Stomach smooth muscle (tissue), 2 donors: ENCODE measurements at regions not wholly inside any gene's neighbourhood (a gene's known extent, or its start where the extent isn't known, plus 50 kb on each side); places are given as distances from the start of the nearest gene placed in this dataset.
"Not testable (repeated sequence)": the region's sequence is repeated elsewhere in the genome, so short reads cannot be mapped to it uniquely, and the experiment has no call there.

ENCODE experiments used
- H3K27ac ChIP-seq: one replicate; pipeline ENCODE4 v1.7.0; 2013; ENCODE audit warnings: mild to moderate bottlenecking, low read length, inconsistent platforms
- H3K27me3 ChIP-seq, 2 donors: one replicate each; pipeline ENCODE4 v1.7.0; 2013; ENCODE audit warnings: low read length in 2 of 2; ENCODE audit not compliant: insufficient read depth in 2 of 2, control insufficient read depth in 1 of 2
- H3K36me3 ChIP-seq, 2 donors: one replicate each; pipeline ENCODE4 v1.7.0; 2013; ENCODE audit warnings: low read length in 2 of 2; ENCODE audit not compliant: control insufficient read depth in 2 of 2, insufficient read depth in 2 of 2
- H3K4me1 ChIP-seq: one replicate; pipeline ENCODE4 v1.7.0; 2013; ENCODE audit warnings: low read length; ENCODE audit not compliant: control insufficient read depth, insufficient read depth
- H3K4me3 ChIP-seq, 2 donors: one replicate each; pipeline ENCODE4 v1.7.0; 2013; ENCODE audit warnings: low read length in 2 of 2
- H3K9ac ChIP-seq, 2 donors: one replicate each; pipeline ENCODE4 v1.7.0; 2013; ENCODE audit warnings: low read length in 2 of 2, mild to moderate bottlenecking in 1 of 2
- H3K9me3 ChIP-seq, 2 donors: one replicate each; pipeline ENCODE4 v1.7.0; 2013; ENCODE audit warnings: low read length in 2 of 2; ENCODE audit not compliant: control insufficient read depth in 2 of 2
- donor health status: healthy.
- donor health status: Pancreatic carcinoma.

DNA sequence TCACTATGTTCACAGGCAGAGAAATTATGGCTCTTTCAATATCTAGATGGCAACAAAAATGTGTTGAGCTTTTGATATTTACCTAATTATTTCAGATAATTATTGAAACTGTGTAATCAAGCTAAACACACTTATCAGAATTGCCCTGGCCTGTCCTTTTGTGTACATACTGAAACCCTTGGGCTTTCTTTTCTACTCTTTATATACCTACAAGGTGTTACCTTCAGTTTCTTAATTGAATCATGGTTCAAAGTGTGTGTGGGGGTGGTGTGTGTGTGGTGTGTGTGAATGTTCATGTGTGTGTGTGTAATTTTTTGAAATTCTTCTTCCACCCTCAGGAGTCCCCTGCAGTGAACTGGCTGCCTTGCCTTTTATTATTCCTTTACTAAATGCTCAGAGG lies 506.8 kb upstream of the SOX9 start:
- no peak overlapping the region for H3K9ac ChIP-seq
- H3K36me3 ChIP-seq: no peaks in the 10 kb centered on the region
- no peak overlapping the region for H3K27ac ChIP-seq
- no peaks in the 10 kb centered on the region for H3K27me3 ChIP-seq
- peaks cover 0 to 5% of the 10 kb centered on the region in 2 donors for H3K9me3 ChIP-seq
- H3K4me3 ChIP-seq: no peak overlapping the region
- H3K4me1 ChIP-seq: no peaks in the 10 kb centered on the region

DNA sequence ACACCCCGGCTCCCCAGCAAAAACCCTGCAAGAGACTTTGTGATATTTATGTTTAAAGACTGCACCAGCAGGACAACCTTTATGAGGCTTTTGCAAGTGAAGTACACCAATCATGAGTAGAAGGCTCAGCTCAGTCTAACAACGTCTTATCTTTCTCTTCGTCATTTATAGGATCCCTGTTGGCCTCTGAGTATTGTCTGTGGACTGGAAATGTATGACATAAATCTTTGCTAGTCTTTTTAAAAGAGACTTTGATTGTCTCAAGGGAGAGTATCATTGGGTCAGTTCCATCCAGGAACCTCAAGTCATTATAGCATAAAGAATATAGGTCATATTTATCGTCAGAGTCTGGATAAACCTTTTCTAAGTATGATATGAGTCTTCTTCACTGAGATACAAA lies 505.0 kb upstream of the SOX9 start:
- Histone ChIP-seq H3K4me3 (no peak overlapping the region), H3K36me3 (no peaks in the 10 kb centered on the region), H3K9me3 (peaks cover 0 to 5% of the 10 kb centered on the region in 2 donors), H3K27me3 (no peaks in the 10 kb centered on the region), H3K27ac (no peak overlapping the region), H3K9ac (no peak overlapping the region), H3K4me1 (no peaks in the 10 kb centered on the region)

DNA sequence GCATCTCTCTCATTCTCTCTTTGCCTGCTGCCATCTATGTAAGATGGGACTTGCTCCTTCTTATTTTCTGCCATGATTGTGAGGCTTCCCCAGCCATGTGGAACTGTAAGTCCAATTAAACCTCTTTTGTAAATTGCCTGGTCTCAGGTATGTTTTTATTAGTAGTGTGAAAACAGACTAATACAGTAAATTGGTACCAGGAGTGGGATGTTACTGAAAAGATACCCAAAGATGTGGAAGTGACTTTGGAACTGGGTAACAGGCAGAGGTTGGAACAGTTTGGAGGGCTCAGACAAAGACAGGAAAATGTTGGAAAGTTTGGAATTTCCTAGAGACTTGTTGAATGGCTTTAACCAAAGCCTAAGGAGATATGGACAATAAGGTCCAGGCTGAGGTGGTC lies 503.1 kb upstream of the SOX9 start:
- H3K9ac ChIP-seq, H3K9me3 ChIP-seq, H3K4me3 ChIP-seq, H3K27ac ChIP-seq, H3K36me3 ChIP-seq, H3K4me1 ChIP-seq, H3K27me3 ChIP-seq: not testable (repeated sequence)

DNA sequence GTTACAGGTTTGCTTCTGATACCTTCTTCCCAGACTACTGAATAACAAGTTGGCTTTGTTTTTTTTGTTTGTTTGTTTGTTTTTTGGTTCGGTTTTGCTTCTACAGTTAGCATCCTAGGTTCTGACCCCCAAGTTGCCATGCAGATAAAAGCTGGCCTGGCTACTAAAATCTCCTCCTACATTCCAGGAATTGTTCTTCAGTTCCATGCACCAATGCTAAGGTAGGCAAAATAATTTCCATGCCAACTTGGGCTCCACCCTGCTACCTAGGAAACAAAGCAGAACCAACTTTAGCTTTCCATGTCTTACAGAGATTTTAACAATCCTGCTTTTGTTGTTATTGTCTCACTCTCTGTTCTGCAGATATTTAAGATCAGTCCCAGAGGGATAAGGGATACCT lies 495.5 kb upstream of the SOX9 start:
- Histone ChIP-seq H3K4me1 (no peaks in the 10 kb centered on the region), H3K27ac (no peak overlapping the region), H3K9me3 (no peaks in the 10 kb centered on the region), H3K4me3 (no peak overlapping the region), H3K27me3 (no peaks in the 10 kb centered on the region), H3K9ac (no peak overlapping the region), H3K36me3 (no peaks in the 10 kb centered on the region)

DNA sequence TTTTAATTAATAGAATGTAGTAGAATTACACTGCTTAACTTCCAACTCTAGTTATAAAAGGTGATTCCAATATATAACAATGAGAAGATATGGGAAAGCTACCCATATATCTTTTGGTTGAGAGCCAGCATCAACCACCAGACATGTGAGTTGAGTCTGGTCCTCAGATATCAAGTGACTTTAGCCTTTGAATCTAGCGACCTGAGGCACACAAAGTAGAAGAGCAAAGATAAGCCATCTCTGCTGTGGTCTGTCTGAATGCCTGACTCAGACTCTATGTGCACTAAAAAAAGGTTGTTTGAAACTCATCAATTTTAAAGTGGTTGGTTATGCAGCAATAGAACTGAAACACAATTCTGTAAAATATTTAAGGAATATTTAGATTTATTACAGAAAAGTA lies 492.5 kb upstream of the SOX9 start:
- no peaks in the 10 kb centered on the region for H3K4me1 ChIP-seq
- H3K9ac ChIP-seq: no peak overlapping the region
- no peaks in the 10 kb centered on the region for H3K9me3 ChIP-seq
- no peaks in the 10 kb centered on the region for H3K36me3 ChIP-seq
- H3K4me3 ChIP-seq: no peak overlapping the region
- no peaks in the 10 kb centered on the region for H3K27me3 ChIP-seq
- no peak overlapping the region for H3K27ac ChIP-seq

DNA sequence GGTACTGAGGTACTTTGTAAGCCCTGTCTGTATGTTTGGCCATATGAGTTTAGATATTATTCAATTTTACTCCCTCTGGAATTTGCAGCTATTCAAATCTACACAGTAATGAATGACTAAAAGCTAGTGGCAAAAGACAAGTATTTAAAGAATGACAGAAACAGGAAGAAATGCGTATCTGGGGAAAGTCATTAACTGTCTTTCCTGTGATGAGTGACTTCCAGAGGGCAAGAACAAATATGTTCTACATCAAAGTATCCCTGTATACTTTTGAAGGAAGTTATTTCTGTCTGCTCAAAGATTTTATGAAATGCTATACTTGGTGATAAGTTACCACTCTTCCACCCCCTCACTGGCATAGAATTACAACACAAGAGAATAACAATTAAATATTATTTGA lies 489.3 kb upstream of the SOX9 start:
- H3K4me3 ChIP-seq: no peak overlapping the region
- H3K36me3 ChIP-seq: no peaks in the 10 kb centered on the region

DNA sequence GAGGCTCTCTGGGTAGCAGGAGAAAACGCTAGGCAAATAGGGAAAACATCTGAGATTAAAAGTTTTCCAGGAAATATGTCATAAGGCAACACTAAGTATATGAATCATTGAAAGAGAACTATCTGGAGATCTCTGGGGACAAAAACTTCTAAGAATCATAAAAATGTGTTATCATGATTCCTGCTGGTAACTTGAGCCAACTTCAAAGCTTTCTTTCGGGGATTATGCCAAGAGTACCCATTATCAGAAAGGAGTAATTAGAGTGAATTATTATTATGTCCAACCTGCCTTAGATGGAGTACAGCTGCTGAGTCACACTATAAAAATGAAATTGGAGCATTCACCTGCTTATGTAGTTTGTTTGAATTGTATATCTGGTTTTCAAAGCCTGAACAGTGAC lies 488.5 kb upstream of the SOX9 start:
- Histone ChIP-seq H3K4me3 (no peak overlapping the region), H3K27ac (no peak overlapping the region), H3K9ac (no peak overlapping the region)

More for the DNA sequence above, 489.3 kb upstream of the SOX9 start:
- H3K9me3 ChIP-seq: no peaks in the 10 kb centered on the region
- no peaks in the 10 kb centered on the region for H3K27me3 ChIP-seq
- H3K4me1 ChIP-seq: no peaks in the 10 kb centered on the region
- no peak overlapping the region for H3K9ac ChIP-seq
- no peak overlapping the region for H3K27ac ChIP-seq

DNA sequence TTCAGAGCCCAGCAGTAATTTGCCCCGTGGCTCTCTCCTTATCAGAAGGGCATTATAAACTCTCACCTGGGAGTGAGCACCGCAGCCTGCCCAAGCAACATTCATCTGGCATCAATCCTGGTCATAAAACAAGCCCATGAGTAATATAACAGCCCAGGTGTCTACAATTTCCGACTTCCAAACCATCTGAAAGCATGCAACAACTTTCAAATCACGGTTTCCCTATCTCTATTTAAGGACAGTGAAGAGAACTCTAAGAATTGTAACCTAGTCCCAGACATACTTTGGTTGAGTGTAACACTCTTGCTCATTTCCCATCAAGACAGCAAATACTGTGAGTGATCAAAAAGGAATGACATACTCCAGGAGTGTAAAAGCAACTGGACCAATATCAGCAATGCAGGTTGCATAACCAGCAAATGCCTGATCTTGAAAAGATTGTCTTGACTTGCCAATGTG lies 487.4 kb upstream of the SOX9 start:
- Histone ChIP-seq H3K9ac (no peak overlapping the region), H3K4me1 (no peaks in the 10 kb centered on the region), H3K27ac (no peak overlapping the region), H3K4me3 (no peak overlapping the region), H3K9me3 (no peaks in the 10 kb centered on the region), H3K27me3 (no peaks in the 10 kb centered on the region), H3K36me3 (no peaks in the 10 kb centered on the region)

More for the DNA sequence above, 488.5 kb upstream of the SOX9 start:
- no peaks in the 10 kb centered on the region for H3K9me3 ChIP-seq
- no peaks in the 10 kb centered on the region for H3K27me3 ChIP-seq
- H3K4me1 ChIP-seq: no peaks in the 10 kb centered on the region
- H3K36me3 ChIP-seq: no peaks in the 10 kb centered on the region

DNA sequence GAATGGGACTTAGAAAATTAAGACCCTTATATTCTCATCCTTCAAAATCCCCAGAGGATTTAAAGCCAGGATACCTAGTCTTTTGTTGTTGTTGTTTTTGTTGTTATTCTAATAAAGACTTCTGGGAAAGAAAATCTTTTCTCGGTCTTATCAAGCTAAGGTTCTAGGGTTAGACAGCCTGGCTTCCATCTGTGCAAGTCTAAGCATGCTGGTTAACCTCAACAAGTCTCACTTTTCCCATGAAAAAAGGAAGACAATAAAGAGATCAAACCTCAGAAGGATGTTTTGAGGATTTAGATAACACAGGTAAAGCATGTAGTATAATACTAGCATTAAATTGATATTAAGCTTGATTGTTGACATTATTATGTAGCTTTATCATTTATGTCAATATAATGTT lies 486.4 kb upstream of the SOX9 start:
- Histone ChIP-seq H3K4me3 (no peak overlapping the region), H3K9ac (no peak overlapping the region), H3K27ac (no peak overlapping the region), H3K36me3 (no peaks in the 10 kb centered on the region), H3K27me3 (no peaks in the 10 kb centered on the region), H3K9me3 (no peaks in the 10 kb centered on the region), H3K4me1 (no peaks in the 10 kb centered on the region)

DNA sequence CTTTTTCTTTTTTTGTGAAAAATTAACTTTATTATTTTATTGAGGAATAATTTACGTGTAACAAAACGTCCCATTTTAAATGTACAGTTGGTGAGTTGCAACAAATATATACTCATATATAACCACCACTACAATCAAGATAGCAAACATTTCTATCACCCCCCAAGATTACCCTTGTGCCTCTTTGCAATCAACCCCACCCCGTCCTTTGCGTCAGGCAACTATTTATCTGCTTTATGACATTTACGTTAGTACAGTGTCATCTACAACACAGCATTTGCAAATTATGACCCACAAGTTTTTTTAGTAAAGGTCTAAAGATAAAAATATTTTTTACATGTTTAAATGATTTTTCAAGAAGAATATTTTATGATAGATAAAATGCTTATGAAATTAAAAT lies 485.6 kb upstream of the SOX9 start:
- no peaks in the 10 kb centered on the region for H3K36me3 ChIP-seq

DNA sequence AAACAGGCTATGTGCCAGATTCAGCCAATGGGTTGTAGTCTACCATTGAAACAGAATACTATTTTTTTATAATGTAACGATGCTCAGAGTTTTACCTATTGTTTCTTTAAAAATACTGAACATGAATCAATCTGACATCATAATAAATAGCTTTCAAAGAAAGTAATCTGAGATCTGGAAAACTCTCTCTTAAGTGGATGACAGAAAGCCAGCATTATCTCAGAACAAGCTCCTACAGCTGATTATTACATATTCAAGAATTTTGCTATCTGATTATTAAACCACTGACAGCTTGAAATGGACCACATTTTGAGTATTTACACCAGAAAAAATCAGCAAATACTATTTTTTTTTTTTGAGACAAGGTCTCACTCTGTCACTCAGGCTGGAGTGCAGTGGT lies 484.2 kb upstream of the SOX9 start:
- Histone ChIP-seq H3K27ac (no peak overlapping the region), H3K27me3 (no peaks in the 10 kb centered on the region), H3K4me1 (no peaks in the 10 kb centered on the region), H3K9me3 (no peaks in the 10 kb centered on the region), H3K36me3 (no peaks in the 10 kb centered on the region), H3K4me3 (no peak overlapping the region), H3K9ac (no peak overlapping the region)

More for the DNA sequence above, 485.6 kb upstream of the SOX9 start:
- Histone ChIP-seq H3K27me3 (no peaks in the 10 kb centered on the region), H3K27ac (no peak overlapping the region), H3K9ac (no peak overlapping the region), H3K9me3 (no peaks in the 10 kb centered on the region), H3K4me3 (no peak overlapping the region), H3K4me1 (no peaks in the 10 kb centered on the region)
